ACC112 (cell line): ENCODE measurements at regions not wholly inside any gene's neighbourhood (a gene's known extent, or its start where the extent isn't known, plus 50 kb on each side); places are given as distances from the start of the nearest gene placed in this dataset.
"Not testable (repeated sequence)": the region's sequence is repeated elsewhere in the genome, so short reads cannot be mapped to it uniquely, and the experiment has no call there.

ENCODE experiments used
- H2AFZ ChIP-seq: fragments of 200-600 bp; sonication (generic); one replicate; pipeline ENCODE4 v1.6.0; 2017; ENCODE audit warnings: antibody characterized with exemption, low read length; ENCODE audit not compliant: unreplicated experiment
- H3K27ac ChIP-seq: fragments of 200-600 bp; sonication (generic); 2 replicates; pipeline ENCODE4 v1.5.1; 2014; ENCODE audit warnings: low read depth, mild to moderate bottlenecking, antibody characterized with exemption, low read length, moderate library complexity
- H3K27me3 ChIP-seq: fragments of 200-600 bp; sonication (generic); 2 replicates; pipeline ENCODE4 v1.6.1; 2014; ENCODE audit warnings: mild to moderate bottlenecking, antibody characterized with exemption, low read length, moderate library complexity, mixed read lengths; ENCODE audit not compliant: insufficient read depth
- H3K36me3 ChIP-seq: fragments of 200-600 bp; sonication (generic); 2 replicates; pipeline ENCODE4 v1.6.1; 2016; ENCODE audit warnings: mild to moderate bottlenecking, antibody characterized with exemption, low read length, moderate library complexity, mixed read lengths; ENCODE audit not compliant: insufficient read depth
- H3K4me1 ChIP-seq: fragments of 200-600 bp; sonication (generic); one replicate; pipeline ENCODE4 v1.6.1; 2016; ENCODE audit warnings: low read length, mixed read lengths; ENCODE audit not compliant: insufficient read depth, unreplicated experiment, control insufficient read depth
- H3K4me3 ChIP-seq: fragments of 200-600 bp; sonication (generic); 2 replicates; pipeline ENCODE4 v1.5.1; 2014; ENCODE audit warnings: mild to moderate bottlenecking, low read depth, low read length
- H3K79me2 ChIP-seq: fragments of 200-600 bp; sonication (generic); one replicate; pipeline ENCODE4 v1.6.0; 2016; ENCODE audit warnings: low read length; ENCODE audit not compliant: control insufficient read depth, unreplicated experiment, insufficient read depth

DNA sequence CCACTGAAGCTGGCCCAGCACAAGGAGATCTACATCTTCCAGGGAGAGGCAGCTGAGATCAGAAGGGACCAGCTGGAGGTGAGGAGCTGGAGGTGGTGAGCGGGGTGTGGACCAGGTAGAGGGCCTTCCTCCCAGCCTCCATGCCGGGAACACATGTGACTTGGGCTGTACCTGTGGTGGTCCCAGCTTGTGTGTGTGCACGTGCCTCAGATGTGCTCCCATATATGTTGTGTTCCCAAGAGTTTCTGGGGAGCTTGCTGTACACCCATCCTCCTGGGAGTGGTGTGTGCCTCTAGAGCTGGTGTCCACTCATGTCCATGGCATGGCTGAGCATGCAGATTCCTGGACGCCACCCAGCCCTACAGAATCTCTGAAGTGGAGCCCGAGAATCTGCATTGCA lies 183.7 kb upstream of the AKAP13 start:
- not testable (repeated sequence) for H3K4me1 ChIP-seq, H3K79me2 ChIP-seq, H3K27me3 ChIP-seq, H3K36me3 ChIP-seq, H3K27ac ChIP-seq, H3K4me3 ChIP-seq, H2AFZ ChIP-seq

DNA sequence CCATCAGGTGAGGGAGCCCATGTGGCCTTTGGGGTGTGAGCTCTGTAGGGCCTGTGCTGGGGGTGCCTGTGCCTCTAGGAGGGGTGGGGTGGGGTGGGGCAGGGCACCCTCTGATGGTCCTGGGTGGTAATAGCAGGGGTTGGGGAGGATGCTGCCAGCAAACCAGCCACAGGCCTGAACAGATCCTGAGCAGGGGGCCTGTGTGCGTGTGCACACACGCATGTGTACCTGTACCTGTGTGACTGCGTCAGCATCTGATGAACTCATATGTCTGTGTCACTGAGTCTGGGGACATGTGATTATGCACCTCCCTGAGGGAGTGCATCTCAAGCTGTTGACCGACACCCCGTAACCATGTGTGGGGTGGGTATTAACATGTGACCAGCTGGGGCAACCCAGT lies 182.8 kb upstream of the AKAP13 start:
- not testable (repeated sequence) for H3K36me3 ChIP-seq, H3K27me3 ChIP-seq, H3K4me1 ChIP-seq, H3K27ac ChIP-seq, H2AFZ ChIP-seq, H3K79me2 ChIP-seq, H3K4me3 ChIP-seq

- not testable (repeated sequence) for H3K79me2 ChIP-seq, H3K27ac ChIP-seq, H3K27me3 ChIP-seq, H3K36me3 ChIP-seq, H2AFZ ChIP-seq, H3K4me1 ChIP-seq, H3K4me3 ChIP-seq
These were observed 182.0 kb upstream of the AKAP13 start for GRCh38 chr15:85198432-85198831.

DNA sequence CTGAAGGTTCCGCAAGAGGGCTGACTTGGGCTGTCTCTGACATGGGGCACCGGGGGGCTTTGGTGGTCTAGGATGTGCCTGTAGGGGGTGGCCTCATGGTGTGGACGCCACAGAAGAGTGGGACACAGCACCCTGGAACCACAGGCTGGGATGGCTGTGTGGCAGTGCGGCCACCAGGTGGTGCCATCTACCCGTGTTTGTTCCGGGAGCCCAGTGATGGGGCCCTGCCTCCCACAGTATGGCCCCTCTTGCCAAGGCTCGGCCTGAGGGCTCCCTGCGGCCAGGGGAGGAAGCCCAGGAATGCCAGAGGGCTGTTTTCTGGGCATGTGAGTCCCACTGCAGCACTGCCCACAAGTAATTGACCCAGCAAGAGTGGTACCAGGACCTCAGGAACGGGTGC lies 180.2 kb upstream of the AKAP13 start:
- not testable (repeated sequence) for H3K4me3 ChIP-seq, H3K36me3 ChIP-seq, H2AFZ ChIP-seq, H3K27me3 ChIP-seq, H3K79me2 ChIP-seq, H3K4me1 ChIP-seq, H3K27ac ChIP-seq

DNA sequence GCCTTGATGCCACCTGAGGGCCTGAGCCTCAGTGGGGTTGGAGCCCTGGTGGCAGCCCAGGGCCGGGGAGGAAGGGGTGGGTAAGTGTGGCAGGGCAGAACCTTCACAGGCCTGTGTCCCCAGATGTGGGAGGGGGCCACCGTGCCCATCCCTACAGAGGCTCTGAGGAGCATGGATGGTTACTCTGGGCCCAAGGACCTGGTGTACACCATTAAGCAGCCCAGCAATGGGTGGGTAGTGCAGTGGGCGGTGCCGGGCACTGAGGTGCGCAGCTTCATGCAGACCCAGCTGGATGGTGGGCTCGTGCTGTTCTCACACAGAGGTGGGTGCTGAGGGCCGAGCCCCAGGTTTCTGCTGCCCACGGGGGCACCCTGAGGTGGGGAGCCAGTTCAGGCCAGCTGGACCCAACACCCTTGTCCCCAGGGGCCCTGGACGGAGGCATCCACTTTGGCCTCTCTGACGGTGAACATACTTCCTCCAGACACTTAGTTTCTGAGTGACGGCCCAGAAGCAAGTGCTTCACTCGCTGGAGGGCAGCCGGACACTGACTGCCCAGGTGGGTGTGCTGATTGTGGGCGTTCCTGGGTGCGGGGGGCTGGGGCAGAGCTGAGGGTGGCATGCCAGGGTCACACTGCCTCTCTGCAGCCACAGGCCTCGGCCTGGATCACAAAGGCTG lies 179.1 kb upstream of the AKAP13 start:
- H3K36me3 ChIP-seq, H3K27me3 ChIP-seq, H3K27ac ChIP-seq, H2AFZ ChIP-seq, H3K79me2 ChIP-seq, H3K4me3 ChIP-seq, H3K4me1 ChIP-seq: not testable (repeated sequence)

- not testable (repeated sequence) for H3K4me1 ChIP-seq, H3K79me2 ChIP-seq
These were observed 175.9 kb upstream of the AKAP13 start for GRCh38 chr15:85204481-85204880.

GRCh38 chr15:85233791-85234325 lies 146.5 kb upstream of the AKAP13 start:
- H3K79me2 ChIP-seq, H3K36me3 ChIP-seq, H2AFZ ChIP-seq, H3K27ac ChIP-seq, H3K27me3 ChIP-seq, H3K4me1 ChIP-seq: not testable (repeated sequence)
- peak overlapping the region; percentile 68 for H3K4me3 ChIP-seq

More at GRCh38 chr15:85204481-85204880, 175.9 kb upstream of the AKAP13 start:
- not testable (repeated sequence) for H3K4me3 ChIP-seq, H3K27me3 ChIP-seq, H3K27ac ChIP-seq, H2AFZ ChIP-seq, H3K36me3 ChIP-seq

- not testable (repeated sequence) for H3K79me2 ChIP-seq, H2AFZ ChIP-seq, H3K36me3 ChIP-seq, H3K27me3 ChIP-seq, H3K27ac ChIP-seq, H3K4me1 ChIP-seq, H3K4me3 ChIP-seq
These were observed 145.8 kb upstream of the AKAP13 start for GRCh38 chr15:85234450-85235196.

DNA sequence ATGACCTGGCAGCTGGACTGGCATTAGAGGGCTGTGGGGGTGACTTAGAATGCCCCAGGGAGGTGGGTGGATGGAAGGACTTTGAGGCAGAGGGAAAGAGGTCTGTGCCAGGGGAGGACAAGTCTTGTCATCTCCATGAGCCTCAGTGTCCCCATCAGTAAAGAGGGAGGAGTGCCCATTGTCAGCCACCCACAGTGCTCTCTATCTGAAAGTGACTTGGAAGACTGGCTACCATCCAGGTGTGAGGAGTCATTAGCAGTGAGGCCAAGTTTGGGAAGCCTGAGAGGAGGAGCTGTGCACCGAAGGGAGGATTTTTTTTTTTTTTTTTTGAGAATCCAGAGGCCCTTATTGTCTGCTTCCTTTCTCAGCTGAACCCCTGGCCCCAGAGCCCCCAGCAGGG lies 136.3 kb upstream of the AKAP13 start:
- H3K4me3 ChIP-seq, H3K27me3 ChIP-seq, H3K4me1 ChIP-seq, H2AFZ ChIP-seq, H3K36me3 ChIP-seq, H3K79me2 ChIP-seq, H3K27ac ChIP-seq: not testable (repeated sequence)

DNA sequence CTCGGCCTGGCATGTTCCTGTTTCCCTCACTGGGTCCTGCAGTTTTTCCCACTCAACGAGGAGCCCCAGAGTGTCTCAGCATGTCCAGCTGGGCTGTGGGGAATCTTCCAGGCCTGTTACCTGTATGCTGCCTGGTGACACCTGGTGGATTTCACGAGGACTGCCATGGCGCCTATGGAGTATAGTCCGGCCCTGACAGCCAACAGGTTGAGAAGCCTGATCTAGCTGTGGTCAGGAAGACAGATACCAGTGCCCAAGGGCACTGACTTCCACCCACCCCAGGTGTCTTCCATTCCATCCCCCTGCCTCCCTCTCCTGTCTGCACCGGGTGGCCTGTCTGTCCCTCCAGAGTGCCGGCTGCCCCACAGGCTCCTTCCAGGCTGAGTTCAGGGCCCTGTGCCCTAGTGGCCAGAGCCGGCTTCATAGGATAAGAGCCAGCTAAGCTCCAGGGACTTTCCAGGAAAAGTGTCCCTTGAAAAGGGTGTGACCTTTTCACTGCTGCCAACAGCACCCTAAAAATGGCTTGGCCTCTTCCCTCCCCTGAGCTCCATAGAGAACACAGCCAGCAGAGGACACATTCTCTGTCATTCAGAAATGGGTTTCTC lies 129.4 kb upstream of the AKAP13 start:
- not testable (repeated sequence) for H3K27me3 ChIP-seq, H2AFZ ChIP-seq, H3K27ac ChIP-seq, H3K4me1 ChIP-seq, H3K4me3 ChIP-seq, H3K36me3 ChIP-seq, H3K79me2 ChIP-seq
